Caco-2 (cell line): ENCODE measurements at regions not wholly inside any gene's neighbourhood (a gene's known extent, or its start where the extent isn't known, plus 50 kb on each side); places are given as distances from the start of the nearest gene placed in this dataset.

Experiments used
- BruUV-seq: library from RNA; stranded (reverse); fragments of 400-500 nt; replicated peaks from 2 replicates; lab custom pipeline; 2021; lab: Mats Ljungman, UMichigan
- CTCF ChIA-PET: fragments of 300-600 bp; sonication (Branson Sonifier 250); formaldehyde crosslinking; loops from one replicate; lab custom pipeline; 2022; ENCODE audit warnings: antibody characterized with exemption; lab: Charles Lee
- POLR2A ChIA-PET: fragments of 300-600 bp; sonication (Branson Sonifier 250); formaldehyde crosslinking; loops from one replicate; lab custom pipeline; 2022; ENCODE audit warnings: antibody characterized with exemption; lab: Charles Lee
- DNase-seq, 2 experiments: peaks; one replicate each; pipeline versions ENCODE4 v3.0.0 to v3.0.0-alpha.2; 2020 to 2022
- H3K27me3 ChIP-seq: replicated peaks from 2 replicates; pipeline ENCODE4 v1.6.0; 2011; ENCODE audit warnings: low read length; ENCODE audit not compliant: control insufficient read depth, insufficient read depth
- H3K36me3 ChIP-seq: 2 replicates; pipeline ENCODE4 v1.5.1; 2011; ENCODE audit warnings: low read length; ENCODE audit not compliant: control insufficient read depth, insufficient read depth
- H3K4me1 ChIP-seq: fragments of 250-450 bp; sonication (Bioruptor Pico); 2 replicates; pipeline ENCODE4 v1.5.1; 2020; ENCODE audit warnings: mild to moderate bottlenecking
- H3K4me3 ChIP-seq: 2 replicates; pipeline ENCODE4 v1.5.1; 2011; ENCODE audit warnings: low read depth, mild to moderate bottlenecking, control low read depth, low read length
- H3K9me3 ChIP-seq: fragments of 250-450 bp; sonication (Bioruptor Pico); 2 replicates; pipeline ENCODE4 v1.5.1; 2020; ENCODE audit warnings: mild to moderate bottlenecking, moderate library complexity
- H3K27ac Mint-ChIP-seq: one replicate; pipeline ENCODE4 v1.8.0; 2022; ENCODE audit warnings: mixed read lengths; ENCODE audit not compliant: unreplicated experiment
- H3K27me3 Mint-ChIP-seq: one replicate; pipeline ENCODE4 v1.8.0; 2022; ENCODE audit warnings: mixed read lengths; ENCODE audit not compliant: insufficient read depth, unreplicated experiment
- H3K36me3 Mint-ChIP-seq: one replicate; pipeline ENCODE4 v1.8.0; 2022; ENCODE audit warnings: mild to moderate bottlenecking, mixed read lengths; ENCODE audit not compliant: insufficient read depth, unreplicated experiment
- H3K4me1 Mint-ChIP-seq: one replicate; pipeline ENCODE4 v1.8.0; 2022; ENCODE audit warnings: low read depth, mixed read lengths; ENCODE audit not compliant: unreplicated experiment
- H3K4me3 Mint-ChIP-seq: one replicate; pipeline ENCODE4 v1.8.0; 2022; ENCODE audit warnings: mild to moderate bottlenecking, moderate library complexity, mixed read lengths; ENCODE audit not compliant: unreplicated experiment
- H3K9me3 Mint-ChIP-seq: one replicate; pipeline ENCODE4 v1.8.0; 2022; ENCODE audit warnings: mixed read lengths; ENCODE audit not compliant: unreplicated experiment
- intact Hi-C: fragments of 100-400 bp; cut with micrococcal nuclease; formaldehyde crosslinking; loops from one replicate; pipeline ENCODE4 v1.10.0; 2022; ENCODE audit not compliant: unreplicated experiment
- TF ChIP-seq, protein P1 (sequence below), 2 experiments: fragments of 200-600 bp in 1 of 2; IDR thresholded peaks; 1 replicate in 1 of 2; 2 replicates in 1 of 2; pipeline versions ENCODE4 v1.5.1 to v1.8.0; 2011 to 2022; ENCODE audit warnings: antibody characterized with exemption in 1 of 2, control low read depth in 1 of 2, inconsistent platforms in 1 of 2, low read depth in 1 of 2, low read length in 1 of 2, mild to moderate bottlenecking in 1 of 2, moderate library complexity in 1 of 2; ENCODE audit not compliant: insufficient read depth in 1 of 2, severe bottlenecking in 1 of 2, unreplicated experiment in 1 of 2

DNA sequence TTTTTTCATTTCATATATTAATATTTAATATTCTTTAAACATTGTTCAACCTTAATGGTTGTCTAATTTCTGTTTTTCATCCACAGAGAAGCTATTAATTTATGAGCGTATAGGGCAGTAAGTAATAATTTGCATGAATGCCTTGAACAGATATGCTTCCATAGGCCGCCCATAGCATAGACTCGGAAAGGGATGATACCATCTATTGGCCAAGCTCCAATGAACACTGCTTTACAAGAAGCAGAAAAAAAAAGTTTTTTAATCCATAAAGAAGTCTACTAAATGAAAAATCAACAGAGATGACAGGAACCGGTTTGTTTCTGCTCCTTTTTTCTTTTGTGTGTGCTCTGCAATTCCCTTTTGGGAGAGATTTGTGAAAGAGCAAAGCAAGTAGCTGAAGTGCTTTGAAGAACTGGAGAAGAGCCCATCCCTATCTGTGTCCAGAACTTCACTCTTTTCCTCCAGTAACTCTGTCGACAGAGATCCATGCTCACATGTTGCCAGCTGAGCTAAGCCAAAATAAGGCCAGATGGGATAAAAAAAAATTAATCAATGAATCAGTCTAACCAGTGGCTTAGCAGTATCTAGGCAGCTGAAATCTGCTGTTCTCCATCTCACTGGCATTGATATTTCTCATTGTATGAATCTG is 215.9 kb upstream of the SOX21 start:
- ChIA-PET POLR2A (no interaction called here), CTCF (no interaction called here)
- H3K36me3 Mint-ChIP-seq, result no peaks in the 10 kb centered on the region
- DNase-seq, result no peak
- Histone ChIP-seq H3K27me3 (no peaks in the 10 kb centered on the region), H3K36me3 (no peaks in the 10 kb centered on the region), H3K4me1 (no peaks in the 10 kb centered on the region), H3K4me3 (no peak overlapping the region), H3K9me3 (peaks cover under 1% of the 10 kb centered on the region; the same call in 1 of the 2 replicates)
- no peak overlapping the region for H3K27ac Mint-ChIP-seq
- intact Hi-C loops, result no loop called here
- H3K9me3 Mint-ChIP-seq, result peaks cover 8% of the 10 kb centered on the region
- H3K4me1 Mint-ChIP-seq, result no peaks in the 10 kb centered on the region
- no peak overlapping the region for H3K4me3 Mint-ChIP-seq
- BruUV-seq, result no TSS peak
- H3K27me3 Mint-ChIP-seq, result peaks cover 18% of the 10 kb centered on the region
- TF ChIP-seq, protein P1, sequence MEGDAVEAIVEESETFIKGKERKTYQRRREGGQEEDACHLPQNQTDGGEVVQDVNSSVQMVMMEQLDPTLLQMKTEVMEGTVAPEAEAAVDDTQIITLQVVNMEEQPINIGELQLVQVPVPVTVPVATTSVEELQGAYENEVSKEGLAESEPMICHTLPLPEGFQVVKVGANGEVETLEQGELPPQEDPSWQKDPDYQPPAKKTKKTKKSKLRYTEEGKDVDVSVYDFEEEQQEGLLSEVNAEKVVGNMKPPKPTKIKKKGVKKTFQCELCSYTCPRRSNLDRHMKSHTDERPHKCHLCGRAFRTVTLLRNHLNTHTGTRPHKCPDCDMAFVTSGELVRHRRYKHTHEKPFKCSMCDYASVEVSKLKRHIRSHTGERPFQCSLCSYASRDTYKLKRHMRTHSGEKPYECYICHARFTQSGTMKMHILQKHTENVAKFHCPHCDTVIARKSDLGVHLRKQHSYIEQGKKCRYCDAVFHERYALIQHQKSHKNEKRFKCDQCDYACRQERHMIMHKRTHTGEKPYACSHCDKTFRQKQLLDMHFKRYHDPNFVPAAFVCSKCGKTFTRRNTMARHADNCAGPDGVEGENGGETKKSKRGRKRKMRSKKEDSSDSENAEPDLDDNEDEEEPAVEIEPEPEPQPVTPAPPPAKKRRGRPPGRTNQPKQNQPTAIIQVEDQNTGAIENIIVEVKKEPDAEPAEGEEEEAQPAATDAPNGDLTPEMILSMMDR (IDR thresholded peaks at IDR 0.05; ENCODE audit: insufficient read depth in 1 of 2, low read depth in 1 of 2, low read length in 1 of 2, severe bottlenecking in 1 of 2, unreplicated experiment in 1 of 2), result no peak

DNA sequence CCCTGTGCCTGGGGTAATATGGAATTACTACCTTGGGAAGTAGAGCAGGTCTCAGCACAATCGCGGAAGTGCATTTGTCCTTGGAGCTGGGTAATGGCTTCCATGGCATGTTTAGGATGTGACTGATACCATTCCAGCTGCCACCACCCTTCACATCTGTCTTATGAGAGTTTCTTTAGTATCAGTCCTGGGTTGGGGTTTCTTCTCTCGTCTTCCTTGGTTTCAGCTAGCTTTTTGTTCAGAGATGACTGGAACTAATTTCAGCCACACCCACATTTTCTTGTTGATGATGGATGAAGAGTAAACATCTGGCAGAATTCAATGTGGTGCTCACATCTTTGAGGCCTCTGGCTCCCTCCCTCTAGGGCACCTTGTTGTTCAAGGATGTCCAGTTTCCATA is 212.9 kb upstream of the SOX21 start:
- no peak overlapping the region for H3K27ac Mint-ChIP-seq
- intact Hi-C loops, result no loop called here
- no TSS peak for BruUV-seq
- no peak overlapping the region for H3K4me3 Mint-ChIP-seq
- no peaks in the 10 kb centered on the region for H3K27me3 ChIP-seq
- H3K27me3 Mint-ChIP-seq, result peaks cover 8% of the 10 kb centered on the region
- no peaks in the 10 kb centered on the region for H3K4me1 Mint-ChIP-seq
- no peaks in the 10 kb centered on the region for H3K9me3 Mint-ChIP-seq
- TF ChIP-seq, protein P1 (IDR thresholded peaks at IDR 0.05; ENCODE audit: insufficient read depth in 1 of 2, low read depth in 1 of 2, low read length in 1 of 2, severe bottlenecking in 1 of 2, unreplicated experiment in 1 of 2), result no peak
- DNase-seq, result no peak
- no peaks in the 10 kb centered on the region for H3K4me1 ChIP-seq
- H3K9me3 ChIP-seq, result no peaks in the 10 kb centered on the region
- ChIA-PET POLR2A (no interaction called here), CTCF (no interaction called here)
- no peak overlapping the region for H3K4me3 ChIP-seq
- H3K36me3 ChIP-seq, result no peaks in the 10 kb centered on the region
- no peaks in the 10 kb centered on the region for H3K36me3 Mint-ChIP-seq

DNA sequence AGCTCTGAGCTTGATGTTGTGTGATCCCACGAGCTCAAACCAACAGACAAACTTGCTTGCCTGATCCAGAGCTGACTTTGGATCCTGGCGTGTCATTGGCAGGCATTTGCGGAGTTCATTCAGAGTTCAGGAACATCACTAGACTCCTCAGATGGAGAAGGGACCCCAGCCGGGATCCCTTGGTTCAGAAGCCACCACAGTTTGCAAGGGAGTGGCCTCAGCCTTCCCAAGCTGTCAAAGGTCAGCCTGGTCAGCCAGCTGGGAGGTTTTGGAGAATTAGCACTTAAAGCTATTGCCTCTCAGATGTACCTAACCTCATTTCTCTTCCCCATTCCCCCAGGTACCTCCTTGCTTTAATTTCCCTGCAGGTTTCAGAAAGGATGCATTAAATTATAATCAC is 208.8 kb upstream of the SOX21 start:
- Mint-ChIP-seq H3K9me3 (no peaks in the 10 kb centered on the region), H3K27ac (no peak overlapping the region), H3K4me3 (no peak overlapping the region), H3K4me1 (peaks cover 7% of the 10 kb centered on the region), H3K27me3 (peaks cover 4% of the 10 kb centered on the region), H3K36me3 (no peaks in the 10 kb centered on the region)
- Histone ChIP-seq H3K36me3 (no peaks in the 10 kb centered on the region), H3K4me3 (no peak overlapping the region), H3K4me1 (no peaks in the 10 kb centered on the region), H3K9me3 (no peaks in the 10 kb centered on the region), H3K27me3 (no peaks in the 10 kb centered on the region)
- BruUV-seq, result no TSS peak
- POLR2A ChIA-PET, result no interaction called here
- no peak for DNase-seq
- TF ChIP-seq, protein P1 (IDR thresholded peaks at IDR 0.05; ENCODE audit: insufficient read depth in 1 of 2, low read depth in 1 of 2, low read length in 1 of 2, severe bottlenecking in 1 of 2, unreplicated experiment in 1 of 2), result no peak
- intact Hi-C loops, result no loop called here
- CTCF ChIA-PET, result no interaction called here
